Stomach (tissue), 4 donors: ENCODE measurements at regions not wholly inside any gene's neighbourhood (a gene's known extent, or its start where the extent isn't known, plus 50 kb on each side); places are given as distances from the start of the nearest gene placed in this dataset.

ENCODE experiments used
- CTCF ChIP-seq, 7 experiments: fragments of 450-650 bp in 4 of 7; fragments of 200-600 bp in 3 of 7; sonication (generic) in 3 of 7; IDR thresholded peaks; one replicate each; pipeline ENCODE4 v1.5.1; 2016 to 2019; ENCODE audit warnings: antibody characterized with exemption in 7 of 7, control low read depth in 2 of 7, mild to moderate bottlenecking in 1 of 7
- EP300 ChIP-seq: sonication (generic); formaldehyde crosslinking; IDR thresholded peaks from one replicate; pipeline ENCODE4 v1.6.1; 2017; ENCODE audit warnings: antibody characterized with exemption
- POLR2A ChIP-seq, 4 donors: fragments of 450-650 bp; IDR thresholded peaks; one replicate each; pipeline ENCODE4 v1.6.1; 2016; ENCODE audit warnings: antibody characterized with exemption in 4 of 4, control low read depth in 2 of 4, mild to moderate bottlenecking in 1 of 4, moderate library complexity in 1 of 4

- no peak for TF ChIP-seq CTCF (IDR thresholded peaks at IDR 0.05)
- no peak for TF ChIP-seq EP300
- no peak for TF ChIP-seq POLR2A (IDR thresholded peaks at IDR 0.05)
These were observed 494.7 kb downstream of the BUD13 start for GRCh38 chr11:116278076-116278475.
